DOHH2 (cell line): ENCODE measurements at regions not wholly inside any gene's neighbourhood (a gene's known extent, or its start where the extent isn't known, plus 50 kb on each side); places are given as distances from the start of the nearest gene placed in this dataset.

ENCODE experiments used
- H3F3A ChIP-seq: fragments of 200-600 bp; sonication (generic), shearing (Covaris generic); 2 replicates; pipeline ENCODE4 v1.6.0; 2016; ENCODE audit warnings: antibody characterized with exemption, mild to moderate bottlenecking; ENCODE audit not compliant: control insufficient read depth, insufficient read depth
- H3K27ac ChIP-seq: fragments of 200-600 bp; sonication (generic); 2 replicates; pipeline ENCODE4 v1.5.1; 2014; ENCODE audit warnings: low read depth, mild to moderate bottlenecking, low read length, moderate library complexity
- H3K27me3 ChIP-seq: fragments of 200-600 bp; sonication (generic); 2 replicates; pipeline ENCODE4 v1.6.1; 2014; ENCODE audit warnings: mild to moderate bottlenecking, low read length, mixed read lengths; ENCODE audit not compliant: control insufficient read depth
- H3K36me3 ChIP-seq: fragments of 200-600 bp; sonication (generic); 2 replicates; pipeline ENCODE4 v1.6.1; 2014; ENCODE audit warnings: mild to moderate bottlenecking, low read length, moderate library complexity, mixed read lengths; ENCODE audit not compliant: control insufficient read depth
- H3K4me1 ChIP-seq: fragments of 200-600 bp; sonication (generic); 2 replicates; pipeline ENCODE4 v1.6.1; 2014; ENCODE audit warnings: mild to moderate bottlenecking, low read length, mixed read lengths; ENCODE audit not compliant: control insufficient read depth
- H3K4me2 ChIP-seq: fragments of 200-600 bp; sonication (generic); 2 replicates; pipeline ENCODE4 v1.6.0; 2014; ENCODE audit warnings: mild to moderate bottlenecking, low read length, moderate library complexity
- H3K4me3 ChIP-seq: fragments of 200-600 bp; sonication (generic); 2 replicates; pipeline ENCODE4 v1.5.1; 2014; ENCODE audit warnings: mild to moderate bottlenecking, low read length, mixed read lengths
- H3K79me2 ChIP-seq: fragments of 200-600 bp; sonication (generic); 2 replicates; pipeline ENCODE4 v1.6.1; 2014; ENCODE audit warnings: mild to moderate bottlenecking, low read length, mixed read lengths; ENCODE audit not compliant: control insufficient read depth
- H3K9me2 ChIP-seq: fragments of 200-600 bp; sonication (generic); replicated peaks from 2 replicates; pipeline ENCODE4 v1.6.1; 2014; ENCODE audit warnings: mild to moderate bottlenecking, low read length, mixed read lengths; ENCODE audit not compliant: control insufficient read depth
- H3K9me3 ChIP-seq: fragments of 200-600 bp; sonication (generic); 2 replicates; pipeline ENCODE4 v1.6.1; 2014; ENCODE audit warnings: antibody characterized with exemption, low read length, mixed read lengths; ENCODE audit not compliant: control insufficient read depth, insufficient read depth
- H4K20me1 ChIP-seq: fragments of 200-600 bp; sonication (generic); 2 replicates; pipeline ENCODE4 v1.6.0; 2014; ENCODE audit warnings: low read depth, mild to moderate bottlenecking, antibody characterized with exemption, low read length, moderate library complexity; ENCODE audit not compliant: control insufficient read depth, insufficient read depth
- EZH2phosphoT487 ChIP-seq: fragments of 200-600 bp; sonication (generic); IDR thresholded peaks from 2 replicates; pipeline ENCODE4 v1.6.1; 2017; ENCODE audit warnings: borderline replicate concordance, mild to moderate bottlenecking, antibody characterized with exemption, low read length, moderate library complexity, mixed read lengths
- TF ChIP-seq, protein P1 (sequence below): fragments of 200-600 bp; sonication (generic); IDR thresholded peaks from one replicate; pipeline ENCODE4 v1.5.1; 2014; ENCODE audit warnings: antibody characterized with exemption, mild to moderate bottlenecking, low read depth, low read length; ENCODE audit not compliant: poor library complexity, severe bottlenecking

DNA sequence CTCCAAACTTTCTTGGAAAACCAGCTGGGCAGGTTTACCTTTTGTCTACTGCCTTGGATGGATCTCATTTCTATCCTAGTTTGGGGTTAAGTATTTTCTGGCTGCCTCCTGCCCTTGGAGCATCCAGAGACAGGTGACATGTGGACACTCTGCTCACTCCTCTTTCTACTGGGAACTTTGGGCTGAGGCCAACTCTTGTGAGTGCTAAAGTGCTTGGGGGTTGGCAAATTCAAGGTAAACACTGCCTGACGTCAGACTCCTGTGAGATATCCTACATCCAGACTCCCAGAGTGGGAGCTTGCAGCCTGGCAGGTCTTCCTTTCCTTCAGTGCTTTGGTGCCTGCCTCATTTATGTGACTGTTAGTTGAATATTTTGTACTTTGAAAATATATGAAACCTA lies 388.1 kb downstream of the KCNRG start:
- no peak overlapping the region for H3K4me2 ChIP-seq
- no peaks in the 10 kb centered on the region for H3K27me3 ChIP-seq
- H3F3A ChIP-seq: no peaks in the 10 kb centered on the region
- TF ChIP-seq, protein P1, sequence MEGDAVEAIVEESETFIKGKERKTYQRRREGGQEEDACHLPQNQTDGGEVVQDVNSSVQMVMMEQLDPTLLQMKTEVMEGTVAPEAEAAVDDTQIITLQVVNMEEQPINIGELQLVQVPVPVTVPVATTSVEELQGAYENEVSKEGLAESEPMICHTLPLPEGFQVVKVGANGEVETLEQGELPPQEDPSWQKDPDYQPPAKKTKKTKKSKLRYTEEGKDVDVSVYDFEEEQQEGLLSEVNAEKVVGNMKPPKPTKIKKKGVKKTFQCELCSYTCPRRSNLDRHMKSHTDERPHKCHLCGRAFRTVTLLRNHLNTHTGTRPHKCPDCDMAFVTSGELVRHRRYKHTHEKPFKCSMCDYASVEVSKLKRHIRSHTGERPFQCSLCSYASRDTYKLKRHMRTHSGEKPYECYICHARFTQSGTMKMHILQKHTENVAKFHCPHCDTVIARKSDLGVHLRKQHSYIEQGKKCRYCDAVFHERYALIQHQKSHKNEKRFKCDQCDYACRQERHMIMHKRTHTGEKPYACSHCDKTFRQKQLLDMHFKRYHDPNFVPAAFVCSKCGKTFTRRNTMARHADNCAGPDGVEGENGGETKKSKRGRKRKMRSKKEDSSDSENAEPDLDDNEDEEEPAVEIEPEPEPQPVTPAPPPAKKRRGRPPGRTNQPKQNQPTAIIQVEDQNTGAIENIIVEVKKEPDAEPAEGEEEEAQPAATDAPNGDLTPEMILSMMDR: no peak
- no peak for TF ChIP-seq EZH2phosphoT487
- no peak overlapping the region for H3K4me3 ChIP-seq
- no peaks in the 10 kb centered on the region for H3K79me2 ChIP-seq
- H3K4me1 ChIP-seq: peaks cover 25% of the 10 kb centered on the region
- no peaks in the 10 kb centered on the region for H3K9me3 ChIP-seq
- no peak overlapping the region for H3K27ac ChIP-seq
- no peaks in the 10 kb centered on the region for H3K36me3 ChIP-seq
- no peaks in the 10 kb centered on the region for H4K20me1 ChIP-seq
- no peaks in the 10 kb centered on the region for H3K9me2 ChIP-seq

DNA sequence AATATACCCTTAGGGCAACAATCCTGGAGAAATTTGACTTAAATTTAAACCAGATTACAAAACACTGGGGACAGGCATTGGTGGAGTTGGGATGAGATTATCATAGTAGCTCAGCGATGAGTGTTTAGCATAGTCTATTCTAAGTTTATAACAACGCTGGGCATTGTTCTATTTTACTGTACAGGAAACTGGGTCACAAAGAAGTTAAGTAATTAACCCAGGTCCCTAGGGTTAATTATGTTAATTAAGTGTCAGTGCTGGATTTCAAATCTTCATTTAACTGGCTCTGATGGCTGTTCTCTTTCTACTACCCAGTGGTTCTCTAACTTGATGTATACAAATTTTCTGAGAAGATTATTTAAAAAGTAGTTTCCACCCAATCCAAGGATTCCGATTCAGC lies 388.9 kb downstream of the KCNRG start:
- H3K9me3 ChIP-seq: no peaks in the 10 kb centered on the region
- no peaks in the 10 kb centered on the region for H3K9me2 ChIP-seq
- H3K36me3 ChIP-seq: no peaks in the 10 kb centered on the region
- H3K4me1 ChIP-seq: peaks cover 31% of the 10 kb centered on the region
- no peaks in the 10 kb centered on the region for H3F3A ChIP-seq
- H3K79me2 ChIP-seq: no peaks in the 10 kb centered on the region
- H4K20me1 ChIP-seq: no peaks in the 10 kb centered on the region
- H3K27ac ChIP-seq: no peak overlapping the region
- H3K4me3 ChIP-seq: no peak overlapping the region
- no peak for TF ChIP-seq EZH2phosphoT487
- TF ChIP-seq, protein P1: no peak
- H3K27me3 ChIP-seq: no peaks in the 10 kb centered on the region
- no peak overlapping the region for H3K4me2 ChIP-seq

DNA sequence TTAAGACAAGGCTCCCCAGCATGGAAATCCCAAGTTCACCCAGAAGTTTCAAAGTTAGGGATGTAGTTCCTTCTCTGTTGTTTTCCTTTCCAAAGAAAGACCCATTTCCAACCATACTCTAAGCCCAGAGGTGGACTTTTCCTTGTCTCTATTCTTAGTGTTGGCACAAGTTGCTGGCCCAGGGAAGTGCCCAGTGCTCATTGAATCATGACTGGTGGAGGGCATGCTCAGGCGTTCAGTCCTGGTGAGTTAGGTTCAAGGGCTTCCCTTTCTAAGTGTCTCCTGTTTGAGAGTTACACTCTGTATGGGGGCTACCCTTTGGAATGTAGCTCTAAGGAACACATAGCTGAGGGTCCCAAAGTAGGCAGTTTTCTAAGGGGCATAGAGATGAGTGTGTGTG lies 389.5 kb downstream of the KCNRG start:
- H3K27me3 ChIP-seq: no peaks in the 10 kb centered on the region
- H3K36me3 ChIP-seq: no peaks in the 10 kb centered on the region
- H3K79me2 ChIP-seq: no peaks in the 10 kb centered on the region
- TF ChIP-seq, protein P1: no peak
- TF ChIP-seq EZH2phosphoT487: no peak
- H3F3A ChIP-seq: no peaks in the 10 kb centered on the region
- no peak overlapping the region for H3K4me2 ChIP-seq
- no peaks in the 10 kb centered on the region for H3K9me2 ChIP-seq
- H4K20me1 ChIP-seq: no peaks in the 10 kb centered on the region
- H3K9me3 ChIP-seq: no peaks in the 10 kb centered on the region
- peaks cover 36% of the 10 kb centered on the region for H3K4me1 ChIP-seq
- H3K4me3 ChIP-seq: no peak overlapping the region
- H3K27ac ChIP-seq: no peak overlapping the region

DNA sequence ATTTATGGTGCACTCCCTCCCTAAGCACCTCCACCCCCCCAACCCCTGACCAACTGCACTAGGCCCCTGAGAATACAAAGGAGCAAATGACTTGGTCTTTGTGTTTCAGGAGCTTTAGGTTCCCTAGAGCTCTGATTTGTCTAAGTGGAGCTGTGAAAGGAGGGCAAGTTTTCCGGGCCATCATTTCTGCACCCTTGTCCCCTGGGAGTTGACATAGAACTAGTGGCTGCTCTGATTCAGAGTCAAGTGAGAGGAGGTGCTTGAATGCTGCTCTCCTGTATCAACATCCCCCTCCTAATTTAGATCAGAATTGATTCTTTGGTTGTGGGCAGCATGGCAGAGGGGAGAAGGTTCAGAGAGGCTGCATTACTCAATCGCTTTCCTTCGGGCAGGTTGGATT lies 391.6 kb downstream of the KCNRG start:
- no peaks in the 10 kb centered on the region for H3K27me3 ChIP-seq
- H3K4me1 ChIP-seq: peaks cover 27% of the 10 kb centered on the region

More for the DNA sequence above, 391.6 kb downstream of the KCNRG start:
- TF ChIP-seq, protein P1: no peak
- TF ChIP-seq EZH2phosphoT487: no peak
- H3K36me3 ChIP-seq: no peaks in the 10 kb centered on the region
- no peaks in the 10 kb centered on the region for H3K79me2 ChIP-seq
- no peaks in the 10 kb centered on the region for H4K20me1 ChIP-seq
- H3K4me3 ChIP-seq: no peak overlapping the region
- no peak overlapping the region for H3K27ac ChIP-seq
- no peaks in the 10 kb centered on the region for H3F3A ChIP-seq
- H3K9me3 ChIP-seq: no peaks in the 10 kb centered on the region
- H3K9me2 ChIP-seq: no peaks in the 10 kb centered on the region
- no peak overlapping the region for H3K4me2 ChIP-seq
